Gastroesophageal sphincter (tissue), 4 donors: ENCODE measurements at regions not wholly inside any gene's neighbourhood (a gene's known extent, or its start where the extent isn't known, plus 50 kb on each side); places are given as distances from the start of the nearest gene placed in this dataset.

Experiments
- ATAC-seq: fragments of 150-250 bp; one replicate; pipeline ENCODE4 v1.9.1; 2016; ENCODE audit warnings: mild to moderate bottlenecking, moderate library complexity
- H3K27ac ChIP-seq, 4 donors: fragments of 200-600 bp; sonication (generic) in 3 of 4; 1 replicate in 3 of 4; 2 replicates in 1 of 4; pipeline ENCODE4 v1.5.1; 2016 to 2019
- H3K27me3 ChIP-seq: fragments of 200-600 bp; sonication (generic); one replicate; pipeline ENCODE4 v1.5.1; 2019
- H3K36me3 ChIP-seq, 2 donors: fragments of 200-600 bp; sonication (generic); one replicate each; pipeline ENCODE4 v1.5.1; 2019; ENCODE audit warnings: control low read depth in 1 of 2
- H3K4me1 ChIP-seq, 3 donors: fragments of 200-600 bp; sonication (generic); 1 replicate in 2 of 3; 2 replicates in 1 of 3; pipeline ENCODE4 v1.5.1; 2016 to 2019; ENCODE audit warnings: control low read depth in 2 of 3
- H3K4me3 ChIP-seq, 2 donors: fragments of 200-600 bp; sonication (generic); one replicate each; pipeline ENCODE4 v1.5.1; 2019; ENCODE audit warnings: mild to moderate bottlenecking in 1 of 2, moderate library complexity in 1 of 2
- H3K9me3 ChIP-seq, 3 donors: fragments of 200-600 bp; sonication (generic); one replicate each; pipeline ENCODE4 v1.5.1; 2017 to 2019; ENCODE audit warnings: control low read depth in 2 of 3
- CTCF ChIP-seq, 4 experiments: fragments of 200-600 bp in 2 of 4; fragments of 450-650 bp in 2 of 4; sonication (generic) in 1 of 4; IDR thresholded peaks; one replicate each; pipeline ENCODE4 v1.5.1; 2017 to 2019; ENCODE audit warnings: antibody characterized with exemption in 4 of 4, mild to moderate bottlenecking in 2 of 4, moderate library complexity in 2 of 4
- EP300 ChIP-seq: sonication (generic); formaldehyde crosslinking; IDR thresholded peaks from one replicate; pipeline ENCODE4 v1.6.1; 2017; ENCODE audit warnings: antibody characterized with exemption, mild to moderate bottlenecking
- POLR2A ChIP-seq, 2 donors: fragments of 450-650 bp; IDR thresholded peaks; one replicate each; pipeline ENCODE4 v1.6.1; 2017; ENCODE audit warnings: antibody characterized with exemption in 2 of 2, mild to moderate bottlenecking in 2 of 2, moderate library complexity in 1 of 2
- POLR2AphosphoS5 ChIP-seq: sonication (generic); formaldehyde crosslinking; IDR thresholded peaks from one replicate; pipeline ENCODE4 v1.6.1; 2017; ENCODE audit warnings: antibody characterized with exemption
- WGBS, 2 donors: methylation state at CpG; one replicate each; pipeline ENCODE4 v1.1.5; 2018; ENCODE audit warnings: low coverage in 1 of 2; 5-methylcytosine and 5-hydroxymethylcytosine counted together

GRCh38 chr12:115737895-115738294, 539.6 kb downstream of the MED13L start:
- TF ChIP-seq POLR2AphosphoS5 (no peak), POLR2A (IDR thresholded peaks at IDR 0.05) (no peak), CTCF (IDR thresholded peaks at IDR 0.05) (no peak), EP300 (no peak)
- 83 to 92% methylated on average over 2 of the region's 2 CpGs for WGBS, 2 donors
- Histone ChIP-seq H3K4me1 (no peaks in the 10 kb centered on the region), H3K36me3 (no peaks in the 10 kb centered on the region), H3K27ac (no peak overlapping the region), H3K27me3 (peaks cover 34% of the 10 kb centered on the region), H3K4me3 (no peak overlapping the region), H3K9me3 (no peaks in the 10 kb centered on the region)
- ATAC-seq, result no peak

- H3K36me3 ChIP-seq, result no peaks in the 10 kb centered on the region
- WGBS, 2 donors, result 89% methylated on average over 3 of the region's 3 CpGs; no CpG with 5 or more reads in 1 of the 2 donors
Observed at GRCh38 chr12:115736360-115736759, 541.1 kb downstream of the MED13L start.

GRCh38 chr12:115730975-115731541, 546.4 kb downstream of the MED13L start:
- no peak overlapping the region for H3K27ac ChIP-seq
- H3K4me3 ChIP-seq, result no peak overlapping the region
- no peaks in the 10 kb centered on the region for H3K36me3 ChIP-seq
- H3K27me3 ChIP-seq, result peaks cover 11% of the 10 kb centered on the region
- WGBS, 2 donors, result 65 to 70% methylated on average over 4 of the region's 4 CpGs
- no peak for TF ChIP-seq EP300
- no peak for TF ChIP-seq POLR2AphosphoS5
- no peak for TF ChIP-seq POLR2A (IDR thresholded peaks at IDR 0.05)
- no peak for TF ChIP-seq CTCF (IDR thresholded peaks at IDR 0.05)
- ATAC-seq, result no peak
- no peaks in the 10 kb centered on the region for H3K4me1 ChIP-seq
- H3K9me3 ChIP-seq, result no peaks in the 10 kb centered on the region

More at GRCh38 chr12:115736360-115736759, 541.1 kb downstream of the MED13L start:
- no peak overlapping the region for H3K4me3 ChIP-seq
- H3K27ac ChIP-seq, result no peak overlapping the region
- no peaks in the 10 kb centered on the region for H3K4me1 ChIP-seq
- no peaks in the 10 kb centered on the region for H3K9me3 ChIP-seq
- TF ChIP-seq EP300 (no peak), POLR2A (IDR thresholded peaks at IDR 0.05) (no peak), CTCF (IDR thresholded peaks at IDR 0.05) (no peak), POLR2AphosphoS5 (no peak)
- no peak for ATAC-seq
- peaks cover 33% of the 10 kb centered on the region for H3K27me3 ChIP-seq

- no peak for ATAC-seq
- H3K9me3 ChIP-seq, result no peaks in the 10 kb centered on the region
- H3K27me3 ChIP-seq, result peaks cover 7% of the 10 kb centered on the region
- no peak overlapping the region for H3K27ac ChIP-seq
- no peak for TF ChIP-seq EP300
- TF ChIP-seq CTCF (IDR thresholded peaks at IDR 0.05), result no peak
- no peak for TF ChIP-seq POLR2A (IDR thresholded peaks at IDR 0.05)
- no peak for TF ChIP-seq POLR2AphosphoS5
- 83 to 93% methylated on average over 5 of the region's 5 CpGs for WGBS, 2 donors
- H3K4me1 ChIP-seq, result no peaks in the 10 kb centered on the region
- no peaks in the 10 kb centered on the region for H3K36me3 ChIP-seq
- H3K4me3 ChIP-seq, result no peak overlapping the region
Observed at GRCh38 chr12:115726691-115727090, 550.8 kb downstream of the MED13L start.

GRCh38 chr12:115722181-115722580, 555.3 kb downstream of the MED13L start:
- Histone ChIP-seq H3K9me3 (no peaks in the 10 kb centered on the region), H3K27me3 (peaks cover 8% of the 10 kb centered on the region), H3K4me3 (no peak overlapping the region), H3K4me1 (no peaks in the 10 kb centered on the region), H3K27ac (no peak overlapping the region), H3K36me3 (no peaks in the 10 kb centered on the region)
- ATAC-seq, result no peak
- TF ChIP-seq CTCF (IDR thresholded peaks at IDR 0.05), result no peak
- TF ChIP-seq EP300, result no peak
- no peak for TF ChIP-seq POLR2A (IDR thresholded peaks at IDR 0.05)
- no peak for TF ChIP-seq POLR2AphosphoS5
- WGBS, 2 donors, result 100% methylated on average over 1 of the region's 2 CpGs; no CpG with 5 or more reads in 1 of the 2 donors
